GM12878 (cell line): ENCODE measurements at regions not wholly inside any gene's neighbourhood (a gene's known extent, or its start where the extent isn't known, plus 50 kb on each side); places are given as distances from the start of the nearest gene placed in this dataset.

Source experiments
- ATAC-seq: fragments of 200-7000 bp; cut with Tn5 transposase; 3 replicates; pipeline ENCODE4 v1.9.1; 2020; ENCODE audit warnings: mild to moderate bottlenecking, moderate library complexity
- BruUV-seq: library from RNA; stranded (reverse); fragments of 400-500 nt; replicated peaks from 2 replicates; lab custom pipeline; 2021; lab: Mats Ljungman, UMichigan
- CTCF ChIA-PET: fragments of 300-600 bp; sonication (Branson Sonifier 250); formaldehyde crosslinking; extraction: SDS; loops from one replicate; lab custom pipeline; 2021; ENCODE audit warnings: inconsistent platforms; lab: Yijun Ruan, JAX
- POLR2A ChIA-PET: fragments of 350-600 bp; formaldehyde crosslinking; extraction: SDS; loops from one replicate; lab custom pipeline; 2021; ENCODE audit warnings: inconsistent platforms; lab: Charles Lee
- RAD21 ChIA-PET: fragments of 300-600 bp; sonication (Branson Sonifier 250); formaldehyde crosslinking; loops from one replicate; lab custom pipeline; 2023; ENCODE audit warnings: antibody characterized with exemption; ENCODE audit not compliant: unreplicated experiment; lab: Charles Lee
- SMC1A ChIA-PET: fragments of 300-600 bp; sonication (Branson Sonifier 250); formaldehyde crosslinking; loops from one replicate; lab custom pipeline; 2023; ENCODE audit not compliant: unreplicated experiment, uncharacterized antibody; lab: Charles Lee
- DNase-seq: peaks from one replicate; pipeline ENCODE4 v3.0.0-alpha.2; 2011; ENCODE audit warnings: low read depth, low spot score
- FAIRE-seq: peaks from 3 replicates; lab custom pipeline; 2011; peaks lifted over from hg19 to GRCh38; lab: Jason Lieb, UNC
- H2AFZ ChIP-seq: 2 replicates; pipeline ENCODE4 v1.6.0; 2011; ENCODE audit warnings: low read depth, low read length, control low read depth; ENCODE audit not compliant: control insufficient read depth
- H3K27ac ChIP-seq: 2 replicates; pipeline ENCODE4 v1.5.1; 2011; ENCODE audit warnings: control low read depth; ENCODE audit not compliant: control insufficient read depth, insufficient read depth
- H3K27me3 ChIP-seq, 2 experiments: replicated peaks in 1 of 2; 2 replicates each; pipeline versions ENCODE4 v1.6.0 to v1.6.1; 2011; ENCODE audit warnings: low read length in 1 of 2; ENCODE audit not compliant: control insufficient read depth in 2 of 2, insufficient read depth in 2 of 2
- H3K36me3 ChIP-seq, 2 experiments: 2 replicates each; pipeline ENCODE4 v1.5.1; 2011; ENCODE audit warnings: low read length in 1 of 2; ENCODE audit not compliant: control insufficient read depth in 2 of 2, insufficient read depth in 2 of 2
- H3K4me1 ChIP-seq: 2 replicates; pipeline ENCODE4 v1.6.1; 2011; ENCODE audit warnings: mild to moderate bottlenecking, low read length, moderate library complexity, mixed read lengths; ENCODE audit not compliant: control insufficient read depth, insufficient read depth
- H3K4me2 ChIP-seq: 2 replicates; pipeline ENCODE4 v1.6.0; 2011; ENCODE audit warnings: control low read depth; ENCODE audit not compliant: control insufficient read depth, insufficient read depth
- H3K4me3 ChIP-seq: fragments of 200-600 bp; sonication (generic); 2 replicates; pipeline ENCODE4 v1.5.1; 2016
- H3K79me2 ChIP-seq: 2 replicates; pipeline ENCODE4 v1.6.0; 2011; ENCODE audit warnings: low read length; ENCODE audit not compliant: control insufficient read depth, insufficient read depth
- H3K9ac ChIP-seq: 2 replicates; pipeline ENCODE4 v1.8.0; 2011; ENCODE audit warnings: low read length, control low read depth, mixed read lengths; ENCODE audit not compliant: control insufficient read depth, insufficient read depth
- H3K9me3 ChIP-seq: replicated peaks from 3 replicates; pipeline ENCODE4 v1.5.1; 2011; ENCODE audit warnings: mild to moderate bottlenecking, low read length; ENCODE audit not compliant: control insufficient read depth, insufficient read depth
- H4K20me1 ChIP-seq: 2 replicates; pipeline ENCODE4 v1.6.0; 2011; ENCODE audit not compliant: control insufficient read depth, insufficient read depth
- DPF2 ChIP-seq: fragments of 450-650 bp; IDR thresholded peaks from 2 replicates; pipeline ENCODE4 v1.6.1; 2017; ENCODE audit warnings: mild to moderate bottlenecking
- MEF2B ChIP-seq: fragments of 450-650 bp; IDR thresholded peaks from 2 replicates; pipeline ENCODE4 v1.6.1; 2018; ENCODE audit warnings: mild to moderate bottlenecking, moderate library complexity; ENCODE audit not compliant: partially characterized antibody, poor library complexity, severe bottlenecking
- MTA2 ChIP-seq: fragments of 450-650 bp; IDR thresholded peaks from 2 replicates; pipeline ENCODE4 v1.6.1; 2016; ENCODE audit warnings: low read depth, mild to moderate bottlenecking, moderate library complexity
- MXI1 ChIP-seq: fragments of 150-350 bp; IDR thresholded peaks from 2 replicates; pipeline ENCODE4 v1.6.1; 2011; ENCODE audit warnings: low read depth, mild to moderate bottlenecking, inconsistent platforms, low read length, improper control_type of control experiment
- NR2F1 ChIP-seq: fragments of 450-650 bp; conservative IDR thresholded peaks from 2 replicates; pipeline ENCODE4 v1.6.1; 2017; ENCODE audit warnings: mild to moderate bottlenecking
- PKNOX1 ChIP-seq: fragments of 450-650 bp; IDR thresholded peaks from 2 replicates; pipeline ENCODE4 v1.6.1; 2016; ENCODE audit warnings: mild to moderate bottlenecking
- POLR2AphosphoS2 ChIP-seq: IDR thresholded peaks from 2 replicates; pipeline ENCODE4 v1.6.1; 2011; ENCODE audit warnings: low read depth, mild to moderate bottlenecking, low read length, improper control_type of control experiment, moderate library complexity
- RELB ChIP-seq: fragments of 450-650 bp; IDR thresholded peaks from 2 replicates; pipeline ENCODE4 v1.6.1; 2017; ENCODE audit warnings: low read depth, mild to moderate bottlenecking, moderate library complexity
- SKIL ChIP-seq: fragments of 450-650 bp; IDR thresholded peaks from 2 replicates; pipeline ENCODE4 v1.6.1; 2017; ENCODE audit warnings: mild to moderate bottlenecking, low read depth, inconsistent platforms; ENCODE audit not compliant: poor library complexity, severe bottlenecking
- ZNF207 ChIP-seq: fragments of 450-650 bp; IDR thresholded peaks from 2 replicates; pipeline ENCODE4 v1.6.1; 2014; ENCODE audit warnings: antibody characterized with exemption, mild to moderate bottlenecking, borderline replicate concordance
- ZZZ3 ChIP-seq: IDR thresholded peaks from 2 replicates; pipeline ENCODE4 v1.6.1; 2011; ENCODE audit warnings: low read depth; ENCODE audit not compliant: control insufficient read depth, insufficient read length
- in situ Hi-C: fragments of 300-500 bp; cut with MboI; formaldehyde crosslinking; loops from 9 replicates; pipeline ENCODE4 v1.14.3; 2018; ENCODE audit warnings: mixed read lengths
- intact Hi-C: fragments of 100-400 bp; cut with micrococcal nuclease; formaldehyde crosslinking; loops from one replicate; pipeline ENCODE4 v1.14.2; 2022; ENCODE audit not compliant: unreplicated experiment
- TF ChIP-seq, protein P1 (sequence below): fragments of 450-650 bp; IDR thresholded peaks from 2 replicates; pipeline ENCODE4 v1.6.1; 2017; ENCODE audit warnings: mild to moderate bottlenecking, moderate library complexity

GRCh38 chrX:109186939-109187338 is 294.9 kb downstream of the GUCY2F start (continued):
- TF ChIP-seq, protein P1, sequence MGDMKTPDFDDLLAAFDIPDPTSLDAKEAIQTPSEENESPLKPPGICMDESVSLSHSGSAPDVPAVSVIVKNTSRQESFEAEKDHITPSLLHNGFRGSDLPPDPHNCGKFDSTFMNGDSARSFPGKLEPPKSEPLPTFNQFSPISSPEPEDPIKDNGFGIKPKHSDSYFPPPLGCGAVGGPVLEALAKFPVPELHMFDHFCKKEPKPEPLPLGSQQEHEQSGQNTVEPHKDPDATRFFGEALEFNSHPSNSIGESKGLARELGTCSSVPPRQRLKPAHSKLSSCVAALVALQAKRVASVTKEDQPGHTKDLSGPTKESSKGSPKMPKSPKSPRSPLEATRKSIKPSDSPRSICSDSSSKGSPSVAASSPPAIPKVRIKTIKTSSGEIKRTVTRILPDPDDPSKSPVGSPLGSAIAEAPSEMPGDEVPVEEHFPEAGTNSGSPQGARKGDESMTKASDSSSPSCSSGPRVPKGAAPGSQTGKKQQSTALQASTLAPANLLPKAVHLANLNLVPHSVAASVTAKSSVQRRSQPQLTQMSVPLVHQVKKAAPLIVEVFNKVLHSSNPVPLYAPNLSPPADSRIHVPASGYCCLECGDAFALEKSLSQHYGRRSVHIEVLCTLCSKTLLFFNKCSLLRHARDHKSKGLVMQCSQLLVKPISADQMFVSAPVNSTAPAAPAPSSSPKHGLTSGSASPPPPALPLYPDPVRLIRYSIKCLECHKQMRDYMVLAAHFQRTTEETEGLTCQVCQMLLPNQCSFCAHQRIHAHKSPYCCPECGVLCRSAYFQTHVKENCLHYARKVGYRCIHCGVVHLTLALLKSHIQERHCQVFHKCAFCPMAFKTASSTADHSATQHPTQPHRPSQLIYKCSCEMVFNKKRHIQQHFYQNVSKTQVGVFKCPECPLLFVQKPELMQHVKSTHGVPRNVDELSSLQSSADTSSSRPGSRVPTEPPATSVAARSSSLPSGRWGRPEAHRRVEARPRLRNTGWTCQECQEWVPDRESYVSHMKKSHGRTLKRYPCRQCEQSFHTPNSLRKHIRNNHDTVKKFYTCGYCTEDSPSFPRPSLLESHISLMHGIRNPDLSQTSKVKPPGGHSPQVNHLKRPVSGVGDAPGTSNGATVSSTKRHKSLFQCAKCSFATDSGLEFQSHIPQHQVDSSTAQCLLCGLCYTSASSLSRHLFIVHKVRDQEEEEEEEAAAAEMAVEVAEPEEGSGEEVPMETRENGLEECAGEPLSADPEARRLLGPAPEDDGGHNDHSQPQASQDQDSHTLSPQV, result peak; percentile 97

- CTCF ChIA-PET, result interaction anchor here (1.2 to 2.1 kb wide), 4 partner anchors 84 to 485 kb away, joined by 3 to 8 read pairs (median 4); no protein-coding TSS in a partner anchor
- POLR2A ChIA-PET, result interaction anchor here (0.8 to 1.3 kb wide), 3 partner anchors 87 to 197 kb away, joined by 3 to 4 read pairs (median 4); no protein-coding TSS in a partner anchor
- TF ChIP-seq NR2F1, result peak; percentile 81; the same call in 1 of the 2 replicates
- TF ChIP-seq ZZZ3, result no peak
- TF ChIP-seq PKNOX1, result peak; percentile 53
- TF ChIP-seq MTA2, result peak; percentile 94
- peak; percentile 90 for TF ChIP-seq MEF2B
- TF ChIP-seq MXI1, result 0 out of 2 replicates have a peak, but pooled peaks have one; percentile 26
- TF ChIP-seq ZNF207, result no peak
- peak; percentile 84 for TF ChIP-seq RELB
- peak; percentile 74 for TF ChIP-seq DPF2
- TF ChIP-seq SKIL, result peak; percentile 26
- no peak for TF ChIP-seq POLR2AphosphoS2
Observed at GRCh38 chrX:109184506-109185139, 297.3 kb downstream of the GUCY2F start.

More at GRCh38 chrX:109184506-109185139, 297.3 kb downstream of the GUCY2F start:
- no peak overlapping the region for H3K4me3 ChIP-seq
- no peak for DNase-seq
- no peaks in the 10 kb centered on the region; the same call in 1 of the 2 replicates for H3K4me1 ChIP-seq
- H3K9me3 ChIP-seq, result no peaks in the 10 kb centered on the region; the same call in 2 of the 3 replicates
- FAIRE-seq, result no peak
- H2AFZ ChIP-seq, result no peak overlapping the region
- no peak overlapping the region; the same call in 1 of the 2 replicates for H3K27ac ChIP-seq
- SMC1A ChIA-PET, result interaction anchor here (0.8 to 10.7 kb wide), 20 partner anchors 16 to 485 kb away, joined by 3 to 168 read pairs (median 4); no protein-coding TSS in a partner anchor
- no peaks in the 10 kb centered on the region for H4K20me1 ChIP-seq
- no peaks in the 10 kb centered on the region for H3K36me3 ChIP-seq
- intact Hi-C loops, result loop anchor here (5.0 kb wide), 1 partner anchor 198 kb away; no protein-coding TSS in a partner anchor
- ATAC-seq, result peak; percentile 47
- RAD21 ChIA-PET, result interaction anchor here (1.1 to 10.1 kb wide), 9 partner anchors 22 to 543 kb away, joined by 3 to 155 read pairs (median 4); no protein-coding TSS in a partner anchor
- no peaks in the 10 kb centered on the region for H3K27me3 ChIP-seq
- no peak overlapping the region for H3K4me2 ChIP-seq
- no peak overlapping the region for H3K9ac ChIP-seq
- no TSS peak for BruUV-seq
- in situ Hi-C loops, result no loop called here
- no peaks in the 10 kb centered on the region for H3K79me2 ChIP-seq
